Esophagus muscularis mucosa (tissue), 4 donors: ENCODE measurements at regions not wholly inside any gene's neighbourhood (a gene's known extent, or its start where the extent isn't known, plus 50 kb on each side); places are given as distances from the start of the nearest gene placed in this dataset.

ENCODE experiments used
- EP300 ChIP-seq: sonication (generic); formaldehyde crosslinking; IDR thresholded peaks from one replicate; pipeline ENCODE4 v1.6.1; 2017; ENCODE audit warnings: antibody characterized with exemption
- POLR2A ChIP-seq: fragments of 450-650 bp; IDR thresholded peaks from one replicate; pipeline ENCODE4 v1.6.1; 2017; ENCODE audit warnings: antibody characterized with exemption, moderate library complexity, mild to moderate bottlenecking, low read depth
- POLR2AphosphoS5 ChIP-seq, 2 donors: sonication (generic); formaldehyde crosslinking; IDR thresholded peaks; one replicate each; pipeline ENCODE4 v1.6.1; 2017; ENCODE audit warnings: antibody characterized with exemption in 2 of 2
- TF ChIP-seq, protein P1 (sequence below), 3 experiments: fragments of 200-600 bp in 2 of 3; fragments of 450-650 bp in 1 of 3; sonication (generic) in 2 of 3; IDR thresholded peaks; one replicate each; pipeline ENCODE4 v1.5.1; 2017 to 2019; ENCODE audit warnings: antibody characterized with exemption in 3 of 3, mild to moderate bottlenecking in 2 of 3, moderate library complexity in 1 of 3

- TF ChIP-seq POLR2A, result no peak
- TF ChIP-seq, protein P1, sequence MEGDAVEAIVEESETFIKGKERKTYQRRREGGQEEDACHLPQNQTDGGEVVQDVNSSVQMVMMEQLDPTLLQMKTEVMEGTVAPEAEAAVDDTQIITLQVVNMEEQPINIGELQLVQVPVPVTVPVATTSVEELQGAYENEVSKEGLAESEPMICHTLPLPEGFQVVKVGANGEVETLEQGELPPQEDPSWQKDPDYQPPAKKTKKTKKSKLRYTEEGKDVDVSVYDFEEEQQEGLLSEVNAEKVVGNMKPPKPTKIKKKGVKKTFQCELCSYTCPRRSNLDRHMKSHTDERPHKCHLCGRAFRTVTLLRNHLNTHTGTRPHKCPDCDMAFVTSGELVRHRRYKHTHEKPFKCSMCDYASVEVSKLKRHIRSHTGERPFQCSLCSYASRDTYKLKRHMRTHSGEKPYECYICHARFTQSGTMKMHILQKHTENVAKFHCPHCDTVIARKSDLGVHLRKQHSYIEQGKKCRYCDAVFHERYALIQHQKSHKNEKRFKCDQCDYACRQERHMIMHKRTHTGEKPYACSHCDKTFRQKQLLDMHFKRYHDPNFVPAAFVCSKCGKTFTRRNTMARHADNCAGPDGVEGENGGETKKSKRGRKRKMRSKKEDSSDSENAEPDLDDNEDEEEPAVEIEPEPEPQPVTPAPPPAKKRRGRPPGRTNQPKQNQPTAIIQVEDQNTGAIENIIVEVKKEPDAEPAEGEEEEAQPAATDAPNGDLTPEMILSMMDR (IDR thresholded peaks at IDR 0.05), result no peak
- no peak for TF ChIP-seq POLR2AphosphoS5 (IDR thresholded peaks at IDR 0.05)
- no peak for TF ChIP-seq EP300
Measured at GRCh38 chr2:128369602-128370467, 51.2 kb upstream of the HS6ST1 start.
